ENCODE measurements at regions not wholly inside any gene's neighbourhood (a gene's known extent, or its start where the extent isn't known, plus 50 kb on each side); places are given as distances from the start of the nearest gene placed in this dataset.

DNA sequence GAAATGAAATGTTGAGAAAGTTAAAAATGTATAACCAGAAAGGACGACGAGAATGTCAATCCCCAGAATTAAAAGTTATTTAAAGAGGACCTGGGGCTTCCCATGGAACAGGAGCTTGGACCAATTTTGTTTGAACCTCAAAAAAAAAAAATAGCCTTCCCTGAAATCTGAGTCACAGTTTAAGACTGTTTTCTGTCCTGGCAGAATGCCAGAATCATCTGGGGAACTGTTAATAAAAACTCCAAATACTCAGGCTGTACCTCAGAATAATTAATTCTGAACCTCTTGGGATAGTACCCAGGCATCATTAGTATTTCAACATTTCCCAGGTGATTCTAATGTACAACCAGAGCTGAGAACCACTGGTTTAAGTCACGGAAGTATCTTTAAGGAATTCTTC, 102.2 kb upstream of the SLCO6A1 start:
- TF ChIP-seq, protein P1, sequence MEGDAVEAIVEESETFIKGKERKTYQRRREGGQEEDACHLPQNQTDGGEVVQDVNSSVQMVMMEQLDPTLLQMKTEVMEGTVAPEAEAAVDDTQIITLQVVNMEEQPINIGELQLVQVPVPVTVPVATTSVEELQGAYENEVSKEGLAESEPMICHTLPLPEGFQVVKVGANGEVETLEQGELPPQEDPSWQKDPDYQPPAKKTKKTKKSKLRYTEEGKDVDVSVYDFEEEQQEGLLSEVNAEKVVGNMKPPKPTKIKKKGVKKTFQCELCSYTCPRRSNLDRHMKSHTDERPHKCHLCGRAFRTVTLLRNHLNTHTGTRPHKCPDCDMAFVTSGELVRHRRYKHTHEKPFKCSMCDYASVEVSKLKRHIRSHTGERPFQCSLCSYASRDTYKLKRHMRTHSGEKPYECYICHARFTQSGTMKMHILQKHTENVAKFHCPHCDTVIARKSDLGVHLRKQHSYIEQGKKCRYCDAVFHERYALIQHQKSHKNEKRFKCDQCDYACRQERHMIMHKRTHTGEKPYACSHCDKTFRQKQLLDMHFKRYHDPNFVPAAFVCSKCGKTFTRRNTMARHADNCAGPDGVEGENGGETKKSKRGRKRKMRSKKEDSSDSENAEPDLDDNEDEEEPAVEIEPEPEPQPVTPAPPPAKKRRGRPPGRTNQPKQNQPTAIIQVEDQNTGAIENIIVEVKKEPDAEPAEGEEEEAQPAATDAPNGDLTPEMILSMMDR (IDR thresholded peaks at IDR 0.05), result no peak
- intact Hi-C loops (cut with DNase I), result no loop called here
- Histone ChIP-seq H3K9me3 (no peaks in the 10 kb centered on the region), H3K27ac (no peak overlapping the region), H3K27me3 (no peaks in the 10 kb centered on the region), H3K4me1 (peaks cover 0 to 3% (median 0%) of the 10 kb centered on the region in 9 donors), H3K4me3 (no peak overlapping the region), H3K36me3 (no peaks in the 10 kb centered on the region)
- DNase-seq, result no peak
- ATAC-seq, result no peak
- 86 to 91% methylated on average over 3 of the region's 3 CpGs for WGBS, 2 donors

DNA sequence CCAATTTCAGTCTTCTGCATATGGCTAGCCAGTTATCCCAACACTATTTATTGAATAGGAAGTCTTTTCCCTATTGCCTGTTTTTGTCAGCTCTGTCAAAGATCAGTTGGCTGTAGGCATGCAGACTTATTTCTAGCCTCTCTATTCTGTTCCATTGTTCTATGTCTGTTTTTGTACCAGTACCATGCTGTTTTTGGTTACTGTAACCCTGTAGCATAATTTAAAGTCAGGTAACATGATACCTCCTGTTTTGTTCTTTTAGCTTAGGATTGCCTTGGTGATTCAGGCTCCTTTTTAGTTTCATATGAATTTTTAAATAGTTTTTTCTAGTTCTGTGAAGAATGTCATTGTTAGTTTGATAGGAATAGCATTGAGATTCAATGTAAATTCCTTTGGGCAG, 104.9 kb upstream of the SLCO6A1 start:
- TF ChIP-seq, protein P1 (IDR thresholded peaks at IDR 0.05), result no peak
- no peak for DNase-seq

DNA sequence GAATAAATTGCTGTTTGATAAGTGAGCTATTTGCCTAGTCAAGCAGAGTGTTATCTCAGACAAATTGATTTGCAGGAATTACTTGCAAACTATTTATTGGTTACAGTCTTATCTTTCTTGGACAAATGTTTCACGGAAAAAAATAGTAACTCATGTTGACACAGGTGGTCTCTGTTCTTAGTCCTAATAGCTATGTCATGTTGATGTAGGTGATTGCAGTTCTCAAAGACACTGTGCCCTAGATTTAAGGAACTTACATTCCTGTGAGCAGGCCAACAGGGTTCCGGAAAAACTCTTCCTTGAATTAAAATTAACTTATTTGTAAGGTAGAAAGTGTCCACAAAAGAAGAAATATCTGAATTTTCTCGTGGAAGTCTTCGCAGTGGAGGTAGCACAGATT, 109.6 kb upstream of the SLCO6A1 start:
- DNase-seq (no peak), ATAC-seq (no peak)
- no peaks in the 10 kb centered on the region for H3K27me3 ChIP-seq
- WGBS, 2 donors, result 72 to 79% methylated on average over 4 of the region's 4 CpGs
- no peak overlapping the region for H3K27ac ChIP-seq
- no peaks in the 10 kb centered on the region for H3K4me1 ChIP-seq
- H3K4me3 ChIP-seq, result no peak overlapping the region
- no peaks in the 10 kb centered on the region for H3K36me3 ChIP-seq
- intact Hi-C loops (cut with DNase I), result no loop called here
- H3K9me3 ChIP-seq, result no peaks in the 10 kb centered on the region
- TF ChIP-seq, protein P1 (IDR thresholded peaks at IDR 0.05), result no peak

More for the DNA sequence above, 104.9 kb upstream of the SLCO6A1 start:
- Histone ChIP-seq H3K27ac (no peak overlapping the region), H3K9me3 (no peaks in the 10 kb centered on the region), H3K27me3 (no peaks in the 10 kb centered on the region), H3K36me3 (no peaks in the 10 kb centered on the region), H3K4me3 (no peak overlapping the region), H3K4me1 (peaks cover 0 to 3% (median 0%) of the 10 kb centered on the region in 9 donors)
- ATAC-seq, result no peak
- intact Hi-C loops (cut with DNase I), result no loop called here

DNA sequence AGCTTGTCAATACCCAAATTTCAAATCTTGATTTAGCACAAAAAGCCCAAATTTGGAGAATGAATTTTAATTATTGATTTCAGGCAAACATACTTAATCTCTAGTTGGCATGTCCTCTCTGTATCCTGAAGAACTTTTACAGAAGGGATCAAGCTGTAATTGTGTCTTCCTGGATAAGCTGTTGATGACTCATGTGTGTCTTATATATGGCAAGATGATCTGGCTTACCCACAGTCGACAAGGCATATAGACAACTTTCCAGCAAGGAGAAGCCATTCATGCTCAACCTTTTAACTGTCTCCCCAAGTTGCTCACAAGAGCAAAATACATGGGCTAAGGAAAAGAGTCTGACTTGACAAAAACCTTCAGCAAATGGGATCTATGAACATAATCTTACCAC, 112.5 kb upstream of the SLCO6A1 start:
- H3K36me3 ChIP-seq, result no peaks in the 10 kb centered on the region
- no peaks in the 10 kb centered on the region for H3K9me3 ChIP-seq
- DNase-seq (no peak), ATAC-seq (no peak)
- no peak overlapping the region for H3K4me3 ChIP-seq
- no peaks in the 10 kb centered on the region for H3K4me1 ChIP-seq
- TF ChIP-seq, protein P1 (IDR thresholded peaks at IDR 0.05), result no peak
- intact Hi-C loops (cut with DNase I), result no loop called here
- H3K27me3 ChIP-seq, result no peaks in the 10 kb centered on the region
- WGBS, 2 donors, result 76 to 78% methylated on average over 1 of the region's 1 CpG
- H3K27ac ChIP-seq, result no peak overlapping the region

DNA sequence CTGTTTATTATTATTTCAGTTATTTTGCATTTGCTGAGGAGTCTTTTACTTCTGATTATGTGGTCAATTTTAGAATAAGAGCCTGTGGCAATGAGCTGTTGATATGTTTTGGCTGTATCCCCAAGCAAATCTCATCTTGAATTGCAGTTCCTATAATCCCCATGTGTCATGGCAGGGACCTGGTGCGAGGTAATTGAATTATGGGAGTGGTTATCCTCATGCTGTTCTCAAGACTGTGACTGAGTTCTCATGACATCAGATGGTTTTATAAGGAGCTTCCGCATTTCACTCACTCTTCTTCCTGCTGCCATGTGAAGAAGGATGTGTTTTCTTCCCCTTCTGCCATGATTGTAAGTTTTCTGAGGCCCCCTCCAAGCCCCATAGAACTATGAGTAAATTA, 114.9 kb upstream of the SLCO6A1 start:
- TF ChIP-seq, protein P1 (IDR thresholded peaks at IDR 0.05), result no peak
- Histone ChIP-seq H3K4me3 (no peak overlapping the region), H3K4me1 (no peaks in the 10 kb centered on the region), H3K36me3 (no peaks in the 10 kb centered on the region), H3K9me3 (no peaks in the 10 kb centered on the region), H3K27me3 (no peaks in the 10 kb centered on the region), H3K27ac (no peak overlapping the region)
- intact Hi-C loops (cut with DNase I), result no loop called here
- ATAC-seq (no peak), DNase-seq (no peak)
- WGBS, 2 donors, result 77 to 87% methylated on average over 2 of the region's 2 CpGs
